ENCODE measurements at regions not wholly inside any gene's neighbourhood (a gene's known extent, or its start where the extent isn't known, plus 50 kb on each side); places are given as distances from the start of the nearest gene placed in this dataset.

- TF ChIP-seq CTCF (conservative IDR thresholded peaks at IDR 0.05) (no peak), EZH2 (IDR thresholded peaks at IDR 0.05; ENCODE audit: low read depth) (no peak)
These were observed 223.5 kb upstream of the ID4 start for GRCh38 chr6:19613678-19614077.

Data from PC-9 (cell line).